Stromal cell of bone marrow (primary cell): ENCODE measurements at regions not wholly inside any gene's neighbourhood (a gene's known extent, or its start where the extent isn't known, plus 50 kb on each side); places are given as distances from the start of the nearest gene placed in this dataset.
"Not testable (repeated sequence)": the region's sequence is repeated elsewhere in the genome, so short reads cannot be mapped to it uniquely, and the experiment has no call there.

Source experiments
- DNase-seq: peaks from one replicate; pipeline ENCODE4 v3.0.0-alpha.2; 2012; ENCODE audit warnings: low read depth

- DNase-seq, result no peak
Measured at GRCh38 chr2:228590681-228591080, 409.2 kb upstream of the SPHKAP start.

DNA sequence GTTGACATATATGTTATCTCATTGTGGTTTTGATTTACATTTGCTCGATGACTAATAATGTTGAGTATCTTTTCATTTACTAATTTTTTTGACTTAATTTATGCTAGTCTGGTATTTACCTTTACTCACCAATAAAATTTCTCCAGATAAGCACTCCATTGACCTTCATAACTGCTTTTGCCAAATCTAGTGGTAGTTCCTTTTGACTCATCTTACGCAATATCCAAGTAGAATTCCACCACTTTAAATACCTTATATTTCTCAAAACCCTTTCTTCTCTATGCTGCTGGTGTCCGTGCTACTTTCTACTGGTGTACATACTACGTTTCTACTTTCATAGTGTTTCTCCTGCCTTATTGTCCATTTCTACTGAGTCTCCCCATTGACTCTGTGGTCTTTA, 407.6 kb upstream of the SPHKAP start:
- no peak for DNase-seq

DNA sequence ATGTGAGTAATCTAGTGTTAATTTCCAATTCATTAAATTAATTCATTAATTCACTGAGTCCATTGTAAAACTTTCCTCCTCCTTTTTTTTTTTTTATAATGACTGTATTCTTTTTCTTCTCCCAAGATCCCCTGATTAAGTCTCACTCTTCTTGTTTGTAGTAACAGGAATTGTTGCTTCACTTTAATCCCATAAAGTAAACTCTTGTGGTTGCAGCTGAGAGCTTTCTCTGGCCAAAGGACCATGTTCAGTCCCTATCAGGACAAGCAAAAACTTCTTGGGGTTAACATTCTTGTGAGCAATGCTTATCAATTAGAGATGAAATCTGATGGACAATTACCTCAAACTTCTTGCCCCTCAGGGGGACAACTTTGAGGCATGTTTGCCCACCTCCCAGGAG, 400.2 kb upstream of the SPHKAP start:
- DNase-seq, result no peak

GRCh38 chr2:228575897-228576296, 394.4 kb upstream of the SPHKAP start:
- no peak for DNase-seq

DNA sequence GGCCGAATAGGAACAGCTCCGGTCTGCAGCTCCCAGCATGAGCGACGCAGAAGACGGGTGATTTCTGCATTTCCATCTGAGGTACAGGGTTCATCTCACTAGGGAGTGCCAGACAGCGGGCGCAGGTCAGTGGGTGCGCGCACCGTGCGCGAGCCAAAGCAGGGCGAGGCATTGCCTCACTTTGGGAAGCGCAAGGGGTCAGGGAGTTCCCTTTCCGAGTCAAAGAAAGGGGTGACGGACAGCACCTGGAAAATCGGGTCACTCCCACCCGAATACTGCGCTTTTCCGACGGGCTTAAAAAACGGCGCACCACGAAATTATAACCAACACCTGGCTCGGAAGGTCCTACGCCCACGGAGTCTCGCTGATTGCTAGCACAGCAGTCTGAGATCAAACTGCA, 386.8 kb upstream of the SPHKAP start:
- not testable (repeated sequence) for DNase-seq

DNA sequence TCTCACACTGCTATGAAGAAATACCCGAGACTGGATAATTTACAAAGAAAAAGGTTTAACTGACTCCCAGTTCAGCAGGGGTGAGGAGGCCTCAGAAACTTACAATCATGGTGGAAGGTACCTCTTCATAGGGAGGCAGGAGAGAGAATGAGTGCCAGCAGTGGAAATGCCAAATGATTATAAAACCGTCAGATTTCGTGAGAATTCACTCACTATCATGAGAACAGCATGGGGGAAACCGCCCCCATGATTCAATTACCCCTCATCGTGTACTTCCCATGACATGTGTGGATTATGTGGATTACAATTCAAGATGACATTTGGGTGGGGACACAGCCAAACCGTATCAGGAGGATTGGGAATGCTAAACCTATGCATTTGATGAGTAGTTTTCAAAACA, 380.3 kb upstream of the SPHKAP start:
- DNase-seq, result no peak

DNA sequence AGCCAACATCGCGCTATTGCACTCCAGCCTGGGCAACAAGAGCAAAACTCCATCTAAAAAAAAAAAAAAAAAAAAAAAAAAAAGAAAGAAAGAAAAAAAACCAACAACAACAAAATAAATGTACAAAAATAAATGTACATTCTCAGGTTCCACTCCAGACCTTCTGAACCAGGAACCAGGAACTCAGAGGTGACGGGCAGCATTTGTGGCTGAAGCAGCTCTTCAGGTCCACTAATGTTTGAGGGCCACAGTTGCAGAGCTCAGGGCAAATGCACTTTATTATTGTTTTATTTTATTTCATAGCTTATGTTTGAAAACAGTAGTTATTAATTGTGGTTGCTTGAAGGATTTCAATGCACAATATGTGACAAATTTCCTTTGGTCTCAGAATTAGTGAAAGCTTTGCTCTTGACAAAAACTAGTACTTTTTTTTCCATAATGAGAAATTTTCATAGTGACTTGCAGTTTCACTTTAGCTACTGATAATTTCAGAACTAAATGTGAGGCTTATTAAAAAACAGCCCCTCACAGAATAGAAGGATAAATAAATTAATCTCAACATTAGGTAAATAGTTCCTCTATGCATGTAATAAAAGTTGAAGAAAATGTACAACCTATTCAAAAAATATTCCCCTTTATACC, 378.4 kb upstream of the SPHKAP start:
- DNase-seq, result no peak

- DNase-seq, result peak; percentile 5
Measured at GRCh38 chr2:228556717-228557116, 375.2 kb upstream of the SPHKAP start.

DNA sequence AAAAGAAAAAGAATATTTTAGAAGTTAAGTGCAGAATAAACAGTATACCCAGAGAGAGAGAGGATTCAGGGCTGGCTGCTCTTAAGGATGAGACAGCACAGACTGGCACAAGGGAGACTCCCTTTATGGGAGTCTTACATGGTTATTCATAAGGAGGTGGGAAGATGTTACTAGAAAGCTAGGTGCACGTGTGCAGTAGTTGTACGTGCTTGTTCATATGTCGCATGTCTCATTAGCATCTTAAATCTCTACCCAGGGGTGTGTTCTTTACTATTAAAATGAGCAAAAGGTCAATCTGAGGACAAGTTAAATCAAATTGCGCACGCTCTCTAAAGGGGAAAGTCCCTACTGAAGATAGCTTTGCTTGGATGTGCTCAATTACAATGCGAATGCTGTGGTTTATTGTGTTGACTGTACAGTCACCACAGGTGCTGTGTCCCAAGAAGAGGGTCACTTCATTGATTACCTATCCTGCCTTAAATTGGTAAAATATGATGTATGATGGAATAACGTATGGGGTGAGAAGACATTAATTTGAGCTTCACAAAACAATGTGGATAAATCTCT, 368.0 kb upstream of the SPHKAP start:
- DNase-seq, result no peak

GRCh38 chr2:228548230-228548629, 366.7 kb upstream of the SPHKAP start:
- DNase-seq, result no peak

DNA sequence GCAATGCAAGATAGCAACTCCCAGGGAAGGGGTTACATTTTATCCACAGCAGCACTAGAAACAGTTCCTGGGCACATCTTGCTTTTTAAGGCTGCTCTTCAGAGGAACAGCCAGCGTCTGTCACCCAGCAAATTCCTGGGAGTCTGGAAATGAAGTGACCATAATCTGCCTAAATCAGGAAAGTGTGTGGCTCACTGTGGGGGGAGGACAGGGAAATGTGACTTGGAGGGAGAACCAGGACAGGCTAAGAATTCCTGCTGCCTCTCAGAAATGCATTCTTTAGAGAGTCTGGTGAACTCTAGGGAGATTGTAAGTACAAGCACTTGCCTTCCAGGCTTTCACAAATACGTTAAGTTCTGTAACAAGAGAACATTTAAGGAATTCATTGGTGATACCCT, 364.3 kb upstream of the SPHKAP start:
- no peak for DNase-seq

DNA sequence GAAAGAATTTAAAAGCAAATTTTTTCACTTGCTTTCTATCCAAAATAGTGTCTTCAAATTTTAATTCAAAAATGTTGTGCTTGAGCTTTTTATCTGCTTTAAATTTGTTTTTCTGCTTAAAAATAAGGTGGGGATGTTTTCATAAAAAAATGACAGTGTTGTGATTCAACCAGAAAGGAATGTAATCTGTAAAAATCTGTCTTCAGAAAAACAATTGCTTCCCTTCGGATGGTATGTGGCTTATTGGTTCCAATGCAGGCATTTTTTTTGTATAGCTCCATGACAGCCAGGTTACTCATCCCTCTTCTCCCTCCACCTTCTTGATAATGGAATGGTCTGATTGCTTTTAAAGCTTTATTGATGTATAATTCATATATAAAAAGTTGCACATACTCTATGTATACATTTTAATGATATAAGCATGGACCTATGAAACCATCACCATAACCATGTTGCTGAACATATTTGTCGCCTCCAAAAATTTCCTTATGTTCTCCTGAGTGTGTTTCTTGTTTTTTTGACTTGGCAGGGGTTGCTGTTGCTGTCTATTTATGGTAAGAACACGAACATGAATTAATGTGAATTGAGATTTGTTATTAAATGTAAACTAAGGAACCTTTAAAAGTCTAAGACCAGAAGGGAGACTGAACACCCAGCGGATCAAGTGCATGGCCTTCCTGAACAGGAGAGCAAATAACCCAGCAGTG, 363.7 kb upstream of the SPHKAP start:
- peak; percentile 3 for DNase-seq

DNA sequence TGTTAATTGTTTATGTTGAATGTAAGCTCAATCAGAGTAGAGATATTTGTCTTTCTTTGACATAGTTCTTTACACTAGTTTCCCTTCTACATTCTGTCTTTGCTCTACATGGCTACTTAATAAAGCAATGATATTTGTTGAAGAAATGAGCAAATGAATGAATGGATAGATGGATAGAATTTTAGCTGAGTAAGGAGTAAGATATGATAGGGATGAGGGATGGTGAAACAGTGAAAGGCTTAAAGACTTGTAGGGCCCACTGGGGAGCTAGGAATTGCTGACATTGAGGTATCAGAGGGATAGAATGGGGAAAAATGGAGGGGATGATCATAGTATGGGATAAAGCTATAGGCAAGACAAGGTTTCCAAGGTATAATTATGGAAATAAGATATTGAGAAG, 361.6 kb upstream of the SPHKAP start:
- DNase-seq, result no peak

DNA sequence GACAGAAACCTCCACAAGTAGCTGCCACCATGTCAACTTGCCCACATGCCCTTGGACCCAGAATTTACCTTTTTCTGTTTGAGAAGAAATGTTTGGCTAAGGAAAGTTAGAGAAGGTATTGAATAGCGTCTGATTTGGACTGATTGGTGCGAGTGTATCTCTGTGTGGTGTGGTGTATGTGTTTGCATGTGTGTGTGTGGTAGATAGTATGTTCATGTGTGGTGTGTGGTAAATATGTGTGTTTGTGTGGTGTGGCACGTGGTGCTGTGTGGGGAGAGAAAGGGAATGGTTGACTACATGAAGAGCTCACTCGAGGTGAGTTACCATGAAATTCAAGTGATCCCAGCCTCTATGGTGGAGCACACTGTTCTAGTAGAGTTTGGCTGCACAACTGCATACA, 360.8 kb upstream of the SPHKAP start:
- no peak for DNase-seq

DNA sequence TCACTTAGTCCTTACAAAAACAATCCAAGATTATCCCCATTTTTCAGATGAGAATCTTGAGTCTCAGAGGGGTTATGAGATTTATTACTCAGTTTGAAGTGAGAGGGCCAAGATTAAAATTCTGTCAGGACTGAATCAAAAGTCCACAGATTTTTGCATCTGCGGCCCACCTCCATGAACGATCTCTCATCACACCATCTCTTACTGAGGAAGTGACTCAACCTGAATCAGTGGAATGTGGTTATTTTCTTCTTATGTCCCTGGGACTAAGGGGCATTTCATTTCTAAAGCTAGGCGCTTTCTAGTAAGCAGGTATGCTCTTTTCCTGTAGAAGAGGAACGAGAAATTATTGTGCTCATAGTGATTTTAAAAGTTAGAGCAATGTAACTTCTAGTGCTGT, 360.3 kb upstream of the SPHKAP start:
- DNase-seq, result no peak

GRCh38 chr2:228540976-228541375, 359.5 kb upstream of the SPHKAP start:
- DNase-seq, result no peak

DNA sequence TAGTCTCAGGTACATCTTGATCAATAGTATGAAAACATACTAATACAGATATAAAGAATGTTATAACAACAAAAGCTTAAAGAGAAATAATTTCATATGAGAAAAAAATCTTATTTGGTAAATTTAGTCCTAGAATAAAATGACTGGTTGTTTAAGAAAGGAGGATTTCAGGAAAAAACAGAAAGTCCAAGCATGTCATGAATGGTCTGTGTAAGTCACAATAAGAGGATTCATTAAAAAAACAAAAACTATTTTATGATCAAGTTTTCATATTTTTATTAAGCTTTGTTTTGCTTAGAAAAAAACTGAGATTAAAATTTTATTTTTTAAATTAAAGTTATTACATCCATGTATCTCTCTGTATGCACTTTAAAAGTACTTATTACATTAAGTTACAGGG, 353.9 kb upstream of the SPHKAP start:
- DNase-seq, result no peak

DNA sequence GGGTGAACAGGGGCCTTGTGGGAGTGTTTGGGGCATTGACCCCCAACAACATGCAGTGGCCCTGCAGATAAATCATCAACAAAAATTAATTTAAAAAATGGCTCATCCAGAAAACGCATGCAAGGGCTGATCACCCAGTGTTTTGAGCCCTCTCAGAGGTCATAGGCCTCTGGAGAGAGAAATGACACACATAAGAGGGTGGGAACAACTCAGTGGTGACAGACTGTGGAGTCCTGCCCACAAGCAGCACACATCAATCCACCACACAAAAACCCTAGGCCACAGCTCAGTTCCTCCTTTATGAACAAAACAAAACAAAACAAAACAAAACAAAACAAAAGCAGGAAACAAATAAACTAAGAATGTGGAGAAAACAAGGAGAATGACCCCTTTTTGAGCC, 351.7 kb upstream of the SPHKAP start:
- DNase-seq, result no peak

DNA sequence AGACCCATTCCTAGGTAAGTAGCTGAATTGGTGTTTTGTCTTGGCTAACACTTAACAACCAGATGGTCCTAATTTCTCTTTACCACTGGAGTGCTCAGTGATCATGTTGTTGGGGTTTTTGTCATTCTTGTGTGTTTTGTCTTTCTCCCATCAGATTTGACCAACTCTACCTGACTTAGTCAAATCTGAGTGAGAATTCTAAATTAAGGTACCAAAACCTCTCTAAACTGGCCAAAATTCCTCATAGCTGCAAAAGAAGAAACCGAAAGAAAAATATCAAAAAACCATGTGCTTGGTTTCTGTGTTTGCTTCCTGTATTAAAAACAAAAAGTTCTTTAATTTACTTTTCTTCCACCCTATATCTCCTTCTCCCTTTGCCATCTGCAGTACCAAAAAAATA, 350.7 kb upstream of the SPHKAP start:
- no peak for DNase-seq

DNA sequence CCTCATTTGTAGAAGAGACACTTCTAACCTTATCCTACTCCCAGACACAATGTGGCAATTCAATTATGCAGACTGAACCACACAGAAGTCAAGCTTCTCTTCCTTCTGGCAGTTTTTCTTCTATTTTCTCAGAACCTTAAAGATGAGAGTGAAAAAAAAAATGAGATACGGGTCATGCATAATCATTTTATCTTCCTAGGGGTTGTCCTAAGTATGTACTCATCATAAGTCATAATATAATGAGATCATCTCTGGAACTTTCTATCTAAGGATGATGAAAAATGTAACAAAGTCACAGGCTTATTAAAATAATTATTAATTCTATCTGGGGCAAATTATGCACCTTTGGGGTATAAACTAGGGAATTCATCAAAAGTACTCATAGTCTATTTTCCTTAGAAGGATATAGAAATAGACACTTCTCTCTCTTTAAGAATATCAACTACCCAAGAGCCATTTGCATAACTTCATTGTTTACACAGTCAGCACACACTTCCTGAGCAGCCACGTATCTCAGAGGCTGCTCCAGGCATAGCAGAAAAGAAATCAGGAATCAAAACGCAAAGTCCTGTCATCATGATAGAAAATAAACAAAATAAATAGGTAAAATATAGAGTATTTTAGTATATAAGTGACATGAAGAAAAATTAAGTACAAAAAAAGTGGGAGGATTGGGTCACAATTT, 345.9 kb upstream of the SPHKAP start:
- no peak for DNase-seq

- no peak for DNase-seq
Measured at GRCh38 chr2:228526687-228527086, 345.2 kb upstream of the SPHKAP start.

DNA sequence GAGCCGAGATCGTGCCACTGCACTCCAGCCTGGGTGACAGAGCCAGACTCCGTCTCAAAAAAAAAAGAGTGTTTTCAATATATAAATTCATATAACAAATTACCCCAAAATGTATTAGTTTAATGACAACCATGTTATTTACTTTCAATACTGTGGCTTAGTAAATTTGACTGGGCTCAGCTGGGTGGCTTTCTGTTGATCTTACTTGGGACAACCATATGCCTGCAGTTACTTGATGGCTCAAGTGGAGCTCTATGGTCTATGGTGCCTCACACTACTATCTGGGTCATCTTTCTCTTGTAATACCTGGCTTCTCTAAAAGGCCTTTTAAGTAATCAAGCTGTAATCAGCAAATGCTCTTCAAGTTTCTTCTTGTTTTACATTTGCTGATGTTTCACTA, 341.5 kb upstream of the SPHKAP start:
- no peak for DNase-seq

- DNase-seq, result no peak
Measured at GRCh38 chr2:228522276-228522675, 340.8 kb upstream of the SPHKAP start.
